IPS-NIHi11 (cell line): ENCODE measurements at regions not wholly inside any gene's neighbourhood (a gene's known extent, or its start where the extent isn't known, plus 50 kb on each side); places are given as distances from the start of the nearest gene placed in this dataset.
"Not testable (repeated sequence)": the region's sequence is repeated elsewhere in the genome, so short reads cannot be mapped to it uniquely, and the experiment has no call there.

Source experiments
- DNase-seq: peaks from one replicate; pipeline ENCODE4 v3.0.0; 2012; ENCODE audit warnings: mixed read lengths, low spot score

DNA sequence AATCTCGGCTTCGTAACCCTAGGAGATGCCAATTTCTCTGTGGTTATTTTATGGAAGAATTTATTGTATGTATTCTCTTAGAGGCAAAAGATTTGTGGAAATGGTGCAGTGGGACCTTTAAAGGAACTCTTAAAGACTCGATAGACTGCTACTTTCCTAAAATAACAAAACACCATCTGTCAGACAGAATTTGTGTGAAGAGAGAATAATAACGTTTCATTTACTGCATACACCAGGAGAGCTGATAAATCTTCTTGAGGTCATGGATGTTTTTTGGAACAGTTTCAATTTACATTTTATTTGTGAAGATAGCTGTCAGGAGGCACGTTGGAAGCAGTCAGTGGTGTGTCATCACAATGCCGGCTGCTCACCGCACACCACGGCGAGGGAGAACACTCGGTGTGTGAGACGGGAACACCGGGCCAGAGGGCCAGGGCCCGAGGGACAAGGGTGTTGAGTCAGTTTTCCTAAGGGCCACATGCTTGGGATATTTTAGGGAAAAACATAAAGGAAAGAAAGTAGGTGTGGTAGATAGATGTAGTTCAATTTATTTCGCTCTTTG is 1681.0 kb upstream of the DDX18 start:
- no peak for DNase-seq

DNA sequence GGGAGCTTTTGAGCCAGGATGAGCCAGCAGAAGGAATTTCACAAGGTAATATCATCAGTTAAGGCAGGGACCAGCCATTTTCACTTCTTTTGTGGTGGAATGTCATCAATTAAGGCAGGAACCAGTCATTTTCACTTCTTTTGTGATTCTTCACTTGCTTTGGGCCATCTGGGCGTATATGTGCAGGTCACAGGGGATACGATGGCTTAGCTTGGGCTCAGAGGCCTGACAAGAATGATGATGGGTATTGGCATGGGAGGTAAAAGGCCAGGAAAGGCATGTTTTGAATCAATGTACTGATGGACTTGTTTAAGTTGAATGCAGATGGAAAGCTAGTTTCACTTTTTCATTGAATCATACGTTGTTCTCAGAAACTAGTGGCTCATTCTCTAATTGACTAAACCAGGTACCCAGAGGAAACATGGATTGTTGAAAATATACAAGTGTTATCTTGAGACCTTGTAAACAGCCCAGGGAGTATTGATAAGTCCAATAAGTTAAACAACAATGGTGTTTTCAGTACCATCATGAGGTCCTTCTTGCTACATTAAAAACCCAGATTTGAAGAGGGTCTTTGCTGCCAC is 1672.5 kb upstream of the DDX18 start:
- DNase-seq, result no peak

GRCh38 chr2:116142644-116143227 is 1671.8 kb upstream of the DDX18 start:
- DNase-seq, result peak; percentile 24

GRCh38 chr2:116145031-116145430 is 1669.5 kb upstream of the DDX18 start:
- DNase-seq, result no peak

DNA sequence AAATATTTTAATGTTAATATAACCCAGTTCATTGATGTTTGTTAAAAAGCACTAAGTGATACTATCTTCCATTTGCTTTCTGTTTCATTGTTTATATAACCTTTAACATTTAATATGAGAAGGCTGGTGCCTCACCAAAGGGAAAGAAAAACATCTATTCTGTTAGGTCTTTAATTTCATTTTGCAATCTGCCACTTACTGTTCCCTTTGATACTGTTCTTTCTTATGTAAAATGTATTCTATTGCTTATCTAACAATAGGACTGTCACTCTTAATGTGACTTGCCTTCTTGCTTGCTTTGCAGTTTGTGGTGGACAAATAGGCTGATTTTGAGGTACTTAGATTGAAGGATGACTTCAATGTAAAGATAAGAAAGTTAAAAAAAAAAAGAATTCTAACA is 1666.1 kb upstream of the DDX18 start:
- DNase-seq, result no peak

GRCh38 chr2:116153729-116154128 is 1660.8 kb upstream of the DDX18 start:
- no peak for DNase-seq

DNA sequence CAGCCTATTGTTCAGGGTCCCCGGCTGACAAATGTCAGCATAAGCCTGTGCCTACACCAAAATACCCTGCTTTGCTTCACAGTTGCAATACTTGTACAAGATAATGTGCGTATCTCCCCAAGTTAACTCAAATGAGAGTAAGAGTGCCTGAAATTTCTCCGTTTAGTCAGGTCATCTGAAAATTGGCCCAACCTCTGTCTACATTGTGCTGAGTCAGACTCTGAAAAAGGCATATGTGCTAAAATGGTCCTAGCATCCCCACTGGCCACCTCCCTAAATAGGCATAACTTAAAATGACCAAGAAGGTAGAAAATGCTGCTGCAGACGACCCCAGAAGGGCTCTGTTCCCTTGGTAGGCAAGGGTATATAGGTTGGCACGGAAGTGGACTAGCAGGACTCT is 1653.8 kb upstream of the DDX18 start:
- no peak for DNase-seq

DNA sequence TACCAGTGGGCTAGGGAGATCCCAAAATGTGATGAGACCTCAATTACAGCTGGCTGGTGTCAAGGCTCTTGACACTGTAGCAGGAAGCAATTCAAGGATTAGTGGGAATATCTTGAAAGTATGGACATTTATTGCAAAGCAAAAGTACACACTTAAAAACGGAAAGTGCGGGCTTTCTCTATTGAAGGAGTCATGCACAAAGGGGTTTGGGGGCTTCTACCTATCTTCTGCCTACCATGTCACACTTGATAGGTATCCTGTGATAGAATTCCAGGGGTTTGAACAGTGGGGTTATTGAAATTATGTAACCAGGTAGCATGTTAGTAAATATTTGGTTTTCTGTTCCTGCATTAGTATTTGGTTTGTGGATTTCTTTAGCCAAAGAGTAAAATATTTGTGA is 1652.1 kb upstream of the DDX18 start:
- DNase-seq, result no peak

DNA sequence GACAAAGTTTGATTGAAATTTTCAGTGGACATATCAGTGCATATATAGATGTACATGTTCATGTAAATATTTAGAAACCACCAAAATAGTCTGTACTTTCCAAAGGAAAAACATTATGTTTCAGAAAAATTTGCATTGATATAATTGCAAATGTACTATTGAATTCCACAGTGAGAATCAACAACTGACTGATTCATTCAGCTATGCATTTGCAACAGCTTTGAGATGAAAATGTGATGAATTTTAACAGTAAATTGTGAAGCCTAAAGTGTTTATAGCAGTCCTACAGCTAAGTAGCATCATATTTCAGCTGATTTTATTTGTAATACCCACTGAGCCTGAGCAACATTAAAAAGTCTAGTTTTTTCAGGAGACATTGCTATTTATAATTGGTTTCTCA is 1647.4 kb upstream of the DDX18 start:
- no peak for DNase-seq

DNA sequence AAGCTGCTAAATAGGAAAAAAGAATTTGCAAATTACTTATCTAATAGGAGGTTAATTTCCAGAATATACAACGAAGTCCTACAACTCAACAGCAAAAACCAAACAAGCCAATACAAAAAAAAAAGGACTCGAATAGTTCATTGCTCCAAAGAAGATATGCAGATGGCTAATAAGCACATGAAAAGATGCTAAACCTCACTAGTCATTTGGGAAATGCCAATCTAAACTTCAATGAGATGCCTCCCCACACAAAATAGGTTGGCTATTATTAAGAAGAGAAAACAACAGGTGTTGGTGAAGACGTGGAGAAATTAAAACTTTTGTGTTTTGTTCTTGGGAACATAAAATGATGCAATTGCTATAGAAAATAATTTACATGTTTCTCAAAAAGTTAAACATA is 1634.4 kb upstream of the DDX18 start:
- no peak for DNase-seq

DNA sequence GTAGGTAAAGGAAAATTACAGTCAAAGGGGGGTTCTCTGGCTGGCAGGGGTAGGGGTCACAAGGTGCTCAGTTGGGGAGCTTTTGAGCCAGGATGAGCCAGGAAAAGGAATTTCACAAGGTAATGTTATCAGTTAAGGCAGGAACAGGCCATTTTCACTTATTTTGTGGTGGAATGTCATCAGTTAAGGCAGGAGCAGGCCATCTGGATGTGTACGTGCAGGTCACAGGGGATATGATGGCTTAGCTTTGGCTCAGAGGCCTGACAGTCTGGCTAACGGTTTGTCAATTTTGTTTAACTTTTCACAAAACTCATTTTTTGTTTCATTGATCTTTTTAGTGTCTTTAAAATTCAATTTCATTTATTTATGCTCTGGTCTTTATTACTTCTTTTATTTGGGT is 1623.8 kb upstream of the DDX18 start:
- DNase-seq, result not testable (repeated sequence)

GRCh38 chr2:116200086-116200485 is 1614.4 kb upstream of the DDX18 start:
- DNase-seq, result no peak

GRCh38 chr2:116211719-116212118 is 1602.8 kb upstream of the DDX18 start:
- no peak for DNase-seq

GRCh38 chr2:116222793-116223192 is 1591.7 kb upstream of the DDX18 start:
- no peak for DNase-seq

DNA sequence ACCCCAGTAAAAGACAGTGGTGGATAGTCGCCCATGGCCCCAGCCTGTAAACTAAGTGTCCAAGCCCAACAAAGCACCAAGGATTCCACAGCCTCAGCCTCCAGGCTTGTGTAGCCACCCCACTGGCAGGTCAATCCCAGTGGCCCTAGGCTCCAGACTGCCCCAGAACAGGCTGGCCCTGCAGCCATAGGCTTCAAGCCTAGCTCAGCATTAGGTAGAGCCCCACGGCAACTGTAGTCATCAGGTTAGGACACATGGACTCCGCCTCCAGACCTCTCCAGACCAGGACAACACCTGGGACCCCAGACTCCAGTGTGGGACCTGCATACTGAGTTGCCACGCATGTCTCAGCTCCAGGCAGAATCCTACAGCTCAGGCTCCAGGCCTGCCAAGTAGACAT is 1590.6 kb upstream of the DDX18 start:
- DNase-seq, result no peak

DNA sequence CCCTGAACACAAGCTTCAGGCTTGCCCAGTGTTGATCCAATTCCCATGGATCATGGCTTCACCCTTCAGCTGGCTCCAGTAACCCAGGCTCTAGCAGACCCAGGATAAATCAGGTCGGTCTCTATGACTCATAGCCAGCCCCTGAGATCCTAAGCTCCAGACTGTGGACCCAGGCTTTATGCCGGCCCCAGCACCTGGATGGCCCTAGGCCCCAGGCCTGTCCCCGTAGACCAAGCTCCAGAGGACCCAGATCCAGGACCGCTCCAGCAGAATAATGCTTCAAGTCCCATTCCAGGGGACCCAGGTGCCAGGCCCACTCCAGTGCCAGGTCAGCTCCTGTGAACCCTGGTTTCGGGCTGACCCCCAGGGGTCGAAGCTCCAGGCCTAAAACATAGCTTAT is 1589.9 kb upstream of the DDX18 start:
- no peak for DNase-seq

GRCh38 chr2:116238511-116238910 is 1576.0 kb upstream of the DDX18 start:
- DNase-seq, result no peak

DNA sequence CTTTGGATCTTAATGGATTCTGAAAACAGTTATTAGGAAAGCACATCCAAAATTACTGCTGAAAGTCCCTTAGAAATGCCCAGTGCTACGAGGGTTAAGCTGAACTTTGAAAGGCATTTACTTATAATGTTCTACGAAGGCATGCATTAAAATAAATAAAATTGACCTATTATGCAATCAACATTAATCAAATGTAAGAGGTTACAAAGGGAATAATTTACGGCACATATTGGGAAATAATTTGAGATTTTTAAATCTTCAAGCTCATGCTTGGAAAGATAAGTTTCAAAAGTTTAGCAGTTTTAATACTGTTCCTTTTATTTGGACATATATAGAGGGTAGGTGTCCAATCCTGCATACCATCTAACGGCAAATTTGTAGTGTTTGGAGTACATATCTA is 1564.1 kb upstream of the DDX18 start:
- DNase-seq, result no peak

- no peak for DNase-seq
These were observed 1549.6 kb upstream of the DDX18 start for GRCh38 chr2:116264872-116265271.

DNA sequence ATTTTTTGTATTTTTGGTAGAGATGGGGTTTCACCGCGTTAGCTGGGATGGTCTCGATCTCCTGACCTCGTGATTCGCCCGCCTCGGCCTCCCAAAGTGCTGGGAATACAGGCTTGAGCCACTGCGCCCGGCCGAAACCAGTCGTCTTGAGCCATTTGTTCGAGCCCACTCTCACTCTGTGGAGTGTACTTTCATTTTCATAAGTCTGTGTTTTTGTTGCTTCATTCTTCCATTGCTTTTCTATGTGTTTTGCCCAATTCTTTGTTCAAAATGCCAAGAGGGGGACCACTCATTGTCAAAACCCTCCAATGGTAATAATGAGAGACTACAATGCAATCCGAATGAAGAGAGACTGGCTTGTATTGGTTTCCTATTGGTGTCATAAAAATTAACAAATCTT is 1545.5 kb upstream of the DDX18 start:
- DNase-seq, result no peak

DNA sequence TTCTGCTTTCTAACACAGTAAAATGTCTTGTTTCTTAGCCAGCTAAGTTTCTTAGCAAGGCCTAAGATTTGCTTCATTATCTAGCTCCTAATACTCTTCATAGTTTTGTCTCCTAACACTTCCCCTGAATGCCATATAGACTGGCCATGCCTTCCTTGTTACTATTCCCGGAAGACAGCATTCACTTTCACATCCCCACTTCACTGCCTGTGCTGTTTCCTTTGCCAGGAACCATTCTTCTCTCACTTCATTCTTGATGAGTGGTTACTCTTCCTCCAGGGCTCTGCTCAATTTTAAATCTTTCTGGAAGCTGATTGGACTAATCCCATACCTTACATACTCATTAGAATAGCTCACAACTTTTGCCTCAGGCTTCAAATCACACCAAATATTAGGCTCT is 1510.2 kb upstream of the DDX18 start:
- no peak for DNase-seq

DNA sequence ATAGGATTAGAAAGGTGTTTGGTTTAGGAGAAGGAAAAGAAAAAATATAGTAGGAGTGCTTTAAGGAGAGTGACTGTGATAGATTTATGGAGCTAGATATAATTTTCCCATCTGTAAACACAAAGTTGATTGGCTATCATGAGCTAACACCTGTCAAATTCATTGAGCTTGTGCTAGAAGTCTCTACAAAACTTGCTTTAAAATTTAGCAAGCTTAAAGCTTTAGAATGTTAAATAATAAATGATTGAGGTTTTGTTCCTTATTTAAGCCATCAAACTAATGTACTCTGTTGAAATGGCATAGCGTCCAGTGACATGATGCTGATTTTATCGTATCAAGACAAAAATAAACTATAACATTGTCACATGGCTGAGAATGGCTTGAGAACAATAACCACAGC is 1497.4 kb upstream of the DDX18 start:
- no peak for DNase-seq

GRCh38 chr2:116318551-116318950 is 1495.9 kb upstream of the DDX18 start:
- not testable (repeated sequence) for DNase-seq

DNA sequence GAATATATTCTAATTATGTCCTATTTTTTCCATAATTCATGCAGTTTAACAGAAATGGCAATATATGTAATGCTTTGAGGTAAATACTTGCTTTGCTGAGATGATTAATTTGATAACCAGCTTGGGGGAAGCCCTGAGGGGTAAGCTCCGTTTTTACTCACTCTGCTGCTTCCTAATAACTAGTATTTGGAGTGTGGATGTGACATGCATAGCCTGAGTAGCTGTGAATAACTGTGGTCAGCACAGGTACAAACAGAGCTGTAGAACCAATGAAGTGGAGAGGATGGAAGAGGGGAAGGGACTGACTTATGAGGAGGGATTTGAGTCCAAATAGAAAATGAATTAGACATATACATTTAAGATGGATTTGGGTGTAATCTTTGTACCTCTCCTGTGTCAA is 1495.5 kb upstream of the DDX18 start:
- no peak for DNase-seq
